Mesenteric fat pad (tissue), 1 donor: ENCODE measurements at regions not wholly inside any gene's neighbourhood (a gene's known extent, or its start where the extent isn't known, plus 50 kb on each side); places are given as distances from the start of the nearest gene placed in this dataset.

Experiments used
- DNase-seq: peaks from one replicate; pipeline ENCODE4 v3.0.0-alpha.2; 2020; ENCODE audit warnings: low spot score
- donor health status: DM: yes; HTN: yes; CAD: no.

GRCh38 chr20:18971121-18971520 lies 157.5 kb downstream of the SCP2D1 start:
- no peak for DNase-seq

- no peak for DNase-seq
Observed at GRCh38 chr20:18971574-18971973, 158.0 kb downstream of the SCP2D1 start.

GRCh38 chr20:18972251-18972876 lies 158.8 kb downstream of the SCP2D1 start:
- no peak for DNase-seq

GRCh38 chr20:18973529-18974173 lies 160.1 kb downstream of the SCP2D1 start:
- no peak for DNase-seq

GRCh38 chr20:18974660-18975059 lies 161.1 kb downstream of the SCP2D1 start:
- DNase-seq: no peak

GRCh38 chr20:18977441-18977840 lies 163.9 kb downstream of the SCP2D1 start:
- no peak for DNase-seq

GRCh38 chr20:18978311-18978710 lies 164.7 kb downstream of the SCP2D1 start:
- DNase-seq: no peak

GRCh38 chr20:18979132-18979531 lies 165.5 kb downstream of the SCP2D1 start:
- DNase-seq: no peak

- DNase-seq: no peak
Observed at GRCh38 chr20:18981962-18982539, 168.5 kb downstream of the SCP2D1 start.

GRCh38 chr20:18983796-18984195 lies 170.2 kb downstream of the SCP2D1 start:
- no peak for DNase-seq

- no peak for DNase-seq
Observed at GRCh38 chr20:18984238-18985200, 170.9 kb downstream of the SCP2D1 start.

- no peak for DNase-seq
Observed at GRCh38 chr20:18985551-18985950, 172.0 kb downstream of the SCP2D1 start.

GRCh38 chr20:18986146-18986830 lies 172.7 kb downstream of the SCP2D1 start:
- DNase-seq: no peak

GRCh38 chr20:18986895-18987580 lies 173.5 kb downstream of the SCP2D1 start:
- no peak for DNase-seq

GRCh38 chr20:18987781-18988360 lies 174.3 kb downstream of the SCP2D1 start:
- DNase-seq: no peak

GRCh38 chr20:18988701-18989100 lies 175.1 kb downstream of the SCP2D1 start:
- no peak for DNase-seq

GRCh38 chr20:18989736-18990474 lies 176.3 kb downstream of the SCP2D1 start:
- no peak for DNase-seq

GRCh38 chr20:18991012-18991411 lies 177.4 kb downstream of the SCP2D1 start:
- DNase-seq: no peak

- no peak for DNase-seq
Observed at GRCh38 chr20:18992418-18992817, 178.8 kb downstream of the SCP2D1 start.
